B cell (primary cell): ENCODE measurements at regions not wholly inside any gene's neighbourhood (a gene's known extent, or its start where the extent isn't known, plus 50 kb on each side); places are given as distances from the start of the nearest gene placed in this dataset.

Experiments used
- ATAC-seq: fragments of 200-7000 bp; cut with Tn5 transposase; one replicate; pipeline ENCODE4 v1.10.0; 2021; ENCODE audit warnings: low read depth, mild to moderate bottlenecking, moderate number of reproducible peaks, moderate library complexity
- CTCF ChIA-PET: fragments of 350-600 bp; sonication (Branson Sonifier 250); formaldehyde crosslinking; loops from one replicate; lab custom pipeline; 2021; ENCODE audit warnings: antibody characterized with exemption, inconsistent platforms; lab: Charles Lee
- POLR2A ChIA-PET: fragments of 350-600 bp; sonication (Branson Sonifier 250); formaldehyde crosslinking; loops from one replicate; lab custom pipeline; 2021; ENCODE audit warnings: antibody characterized with exemption; lab: Charles Lee
- DNase-seq: peaks from one replicate; pipeline ENCODE4 v3.0.0; 2013
- H2AFZ ChIP-seq: 2 replicates; pipeline ENCODE4 v1.6.1; 2012; ENCODE audit warnings: mild to moderate bottlenecking, low read depth, low read length; ENCODE audit not compliant: insufficient read depth, poor library complexity, severe bottlenecking
- H3K27ac ChIP-seq, 2 donors: 1 replicate in 1 of 2; 2 replicates in 1 of 2; pipeline ENCODE4 v1.5.1; 2012 to 2013; ENCODE audit warnings: low read length in 2 of 2, mild to moderate bottlenecking in 2 of 2, moderate library complexity in 1 of 2
- H3K27me3 ChIP-seq, 4 experiments: fragments of 200-600 bp in 1 of 4; sonication (generic) in 1 of 4; replicated peaks in 1 of 4; 1 replicate in 2 of 4; 2 replicates in 2 of 4; pipeline versions ENCODE4 v1.6.1 to v1.7.0; 2013 to 2016; ENCODE audit warnings: low read length in 3 of 4, mild to moderate bottlenecking in 2 of 4, mixed read lengths in 1 of 4, moderate library complexity in 1 of 4; ENCODE audit not compliant: insufficient read depth in 4 of 4, control insufficient read depth in 3 of 4; ENCODE audit errors: control extremely low read depth in 1 of 4
- H3K36me3 ChIP-seq, 2 experiments: replicated peaks in 1 of 2; 1 replicate in 1 of 2; 2 replicates in 1 of 2; pipeline versions ENCODE4 v1.6.1 to v1.7.1; 2013; ENCODE audit warnings: low read length in 1 of 2; ENCODE audit not compliant: insufficient read depth in 2 of 2, control insufficient read depth in 1 of 2; ENCODE audit errors: control extremely low read depth in 1 of 2, extremely low read depth in 1 of 2
- H3K4me1 ChIP-seq, 2 donors: fragments of 200-600 bp in 1 of 2; sonication (generic) in 1 of 2; 1 replicate in 1 of 2; 2 replicates in 1 of 2; pipeline versions ENCODE4 v1.5.1 to v1.6.1; 2013 to 2017; ENCODE audit warnings: low read length in 2 of 2; ENCODE audit not compliant: control insufficient read depth in 2 of 2, insufficient read depth in 2 of 2
- H3K4me2 ChIP-seq: replicated peaks from 2 replicates; pipeline ENCODE3; 2012; ENCODE audit warnings: mild to moderate bottlenecking, low read depth, low read length; ENCODE audit not compliant: poor library complexity, severe bottlenecking
- H3K4me3 ChIP-seq, 5 experiments: fragments of 200-600 bp in 1 of 5; sonication (generic) in 1 of 5; 1 replicate in 3 of 5; 2 replicates in 2 of 5; pipeline versions ENCODE4 v1.5.1 to v1.7.0; 2011 to 2016; ENCODE audit warnings: low read length in 4 of 5, mild to moderate bottlenecking in 4 of 5, low read depth in 2 of 5, control low read depth in 1 of 5, moderate library complexity in 1 of 5; ENCODE audit not compliant: insufficient read depth in 1 of 5; ENCODE audit errors: control extremely low read depth in 1 of 5, extremely low read depth in 1 of 5
- H3K79me2 ChIP-seq: fragments of 200-600 bp; sonication (generic); one replicate; pipeline ENCODE4 v1.6.0; 2016; ENCODE audit warnings: low read length; ENCODE audit not compliant: control insufficient read depth, insufficient read depth
- H3K9ac ChIP-seq: fragments of 200-600 bp; sonication (generic); 2 replicates; pipeline ENCODE4 v1.6.1; 2017; ENCODE audit warnings: mild to moderate bottlenecking, low read length, moderate library complexity
- H3K9me3 ChIP-seq, 3 donors: one replicate each; pipeline versions ENCODE4 v1.6.1 to v1.7.1; 2013; ENCODE audit warnings: low read length in 2 of 3; ENCODE audit not compliant: control insufficient read depth in 2 of 3, insufficient read depth in 1 of 3; ENCODE audit errors: control extremely low read depth in 1 of 3
- H4K20me1 ChIP-seq: 2 replicates; pipeline ENCODE4 v1.6.0; 2012; ENCODE audit warnings: mild to moderate bottlenecking, low read length; ENCODE audit not compliant: insufficient read depth, control insufficient read depth, poor library complexity, severe bottlenecking
- H3K27ac Mint-ChIP-seq: one replicate; pipeline ENCODE4 v1.8.0; 2021; ENCODE audit warnings: mixed read lengths
- H3K27me3 Mint-ChIP-seq: one replicate; pipeline ENCODE4 v1.8.0; 2021; ENCODE audit warnings: mixed read lengths
- H3K4me1 Mint-ChIP-seq: one replicate; pipeline ENCODE4 v1.8.0; 2021; ENCODE audit warnings: mixed read lengths
- H3K4me3 Mint-ChIP-seq: one replicate; pipeline ENCODE4 v1.8.0; 2021; ENCODE audit warnings: mixed read lengths
- H3K9me3 Mint-ChIP-seq: one replicate; pipeline ENCODE4 v1.8.0; 2022; ENCODE audit warnings: mixed read lengths; ENCODE audit not compliant: insufficient read depth
- EZH2 ChIP-seq: IDR thresholded peaks from 2 replicates; pipeline ENCODE4 v1.6.1; 2012; ENCODE audit warnings: borderline replicate concordance, low read depth, mild to moderate bottlenecking, moderate library complexity, low read length; ENCODE audit not compliant: insufficient read depth, poor library complexity, severe bottlenecking
- WGBS: methylation state at CpG from one replicate; pipeline ENCODE4 v1.1.5; 2013; ENCODE audit warnings: missing lambda C conversion rate; ENCODE audit not compliant: insufficient coverage; 5-methylcytosine and 5-hydroxymethylcytosine counted together
- intact Hi-C: fragments of 100-400 bp; cut with micrococcal nuclease; formaldehyde crosslinking; loops from one replicate; pipeline ENCODE4 v1.10.0; 2022
- TF ChIP-seq, protein P1 (sequence below): fragments of 200-600 bp; IDR thresholded peaks from one replicate; pipeline ENCODE4 v1.8.0; 2022; ENCODE audit warnings: antibody characterized with exemption, mild to moderate bottlenecking

DNA sequence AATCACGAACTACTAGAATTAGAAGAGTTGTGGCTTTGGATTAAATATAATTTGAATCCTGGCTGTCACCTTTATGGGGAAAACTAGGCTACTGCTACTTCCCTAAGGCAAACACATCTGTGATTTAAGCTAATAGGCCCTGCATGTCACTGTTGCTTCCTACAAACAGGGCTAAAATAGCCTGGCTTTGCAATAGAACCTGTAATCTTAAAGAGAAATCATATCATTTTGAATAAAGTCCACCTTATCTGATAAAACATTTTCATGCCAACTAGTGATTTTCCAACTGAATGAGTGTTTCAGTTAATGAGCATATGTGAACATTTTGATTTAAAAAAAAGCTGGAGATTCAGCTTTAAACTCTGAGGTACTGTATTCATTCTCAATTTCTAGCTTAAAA lies 208.0 kb downstream of the GPR37 start:
- no peaks in the 10 kb centered on the region for H3K9me3 ChIP-seq
- Mint-ChIP-seq H3K27ac (no peak overlapping the region), H3K9me3 (no peaks in the 10 kb centered on the region), H3K4me1 (no peaks in the 10 kb centered on the region), H3K27me3 (no peaks in the 10 kb centered on the region), H3K4me3 (no peak overlapping the region)
- TF ChIP-seq EZH2 = no peak
- no peak overlapping the region for H3K9ac ChIP-seq
- no peaks in the 10 kb centered on the region for H3K4me1 ChIP-seq
- H3K79me2 ChIP-seq = no peaks in the 10 kb centered on the region
- H3K27ac ChIP-seq = no peak overlapping the region
- ChIA-PET POLR2A (no interaction called here), CTCF (no interaction called here)
- H2AFZ ChIP-seq = no peak overlapping the region
- intact Hi-C loops = no loop called here
- ATAC-seq (no peak), DNase-seq (no peak)
- no peaks in the 10 kb centered on the region for H4K20me1 ChIP-seq
- H3K36me3 ChIP-seq = no peaks in the 10 kb centered on the region
- no peak overlapping the region for H3K4me3 ChIP-seq
- H3K27me3 ChIP-seq = no peaks in the 10 kb centered on the region
- WGBS = no CpG with 5 or more reads among the region's 1 CpG
- no peak overlapping the region for H3K4me2 ChIP-seq

DNA sequence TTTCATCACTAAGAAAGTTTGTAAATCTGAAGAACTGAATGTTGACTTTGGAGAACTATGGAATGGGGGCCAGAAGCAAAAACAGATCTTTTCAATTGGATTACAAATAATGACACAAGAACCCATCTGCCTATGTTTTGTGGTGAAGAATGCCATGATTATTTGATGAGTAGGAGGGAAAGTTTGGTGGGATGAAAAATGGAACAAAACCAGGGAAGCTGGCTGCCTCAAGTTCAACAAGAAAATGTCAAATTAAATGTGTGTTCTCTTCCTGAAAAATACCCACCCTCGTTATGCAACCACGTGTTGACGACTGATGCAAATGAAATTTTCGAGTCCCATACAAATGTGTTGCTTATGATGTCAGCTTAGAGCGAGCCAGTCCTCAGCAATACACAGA lies 208.5 kb downstream of the GPR37 start:
- no peaks in the 10 kb centered on the region for H3K9me3 ChIP-seq
- no peak overlapping the region for H3K9ac ChIP-seq
- POLR2A ChIA-PET = no interaction called here
- H3K36me3 ChIP-seq = no peaks in the 10 kb centered on the region
- Mint-ChIP-seq H3K4me3 (no peak overlapping the region), H3K27me3 (no peaks in the 10 kb centered on the region), H3K27ac (no peak overlapping the region), H3K4me1 (no peaks in the 10 kb centered on the region), H3K9me3 (no peaks in the 10 kb centered on the region)
- H3K4me3 ChIP-seq = no peak overlapping the region
- no peak overlapping the region for H2AFZ ChIP-seq
- no peak for ATAC-seq
- H4K20me1 ChIP-seq = no peaks in the 10 kb centered on the region
- H3K79me2 ChIP-seq = no peaks in the 10 kb centered on the region
- H3K4me1 ChIP-seq = no peaks in the 10 kb centered on the region
- intact Hi-C loops = no loop called here
- WGBS = no CpG with 5 or more reads among the region's 5 CpGs
- H3K27ac ChIP-seq = no peak overlapping the region
- TF ChIP-seq, protein P1, sequence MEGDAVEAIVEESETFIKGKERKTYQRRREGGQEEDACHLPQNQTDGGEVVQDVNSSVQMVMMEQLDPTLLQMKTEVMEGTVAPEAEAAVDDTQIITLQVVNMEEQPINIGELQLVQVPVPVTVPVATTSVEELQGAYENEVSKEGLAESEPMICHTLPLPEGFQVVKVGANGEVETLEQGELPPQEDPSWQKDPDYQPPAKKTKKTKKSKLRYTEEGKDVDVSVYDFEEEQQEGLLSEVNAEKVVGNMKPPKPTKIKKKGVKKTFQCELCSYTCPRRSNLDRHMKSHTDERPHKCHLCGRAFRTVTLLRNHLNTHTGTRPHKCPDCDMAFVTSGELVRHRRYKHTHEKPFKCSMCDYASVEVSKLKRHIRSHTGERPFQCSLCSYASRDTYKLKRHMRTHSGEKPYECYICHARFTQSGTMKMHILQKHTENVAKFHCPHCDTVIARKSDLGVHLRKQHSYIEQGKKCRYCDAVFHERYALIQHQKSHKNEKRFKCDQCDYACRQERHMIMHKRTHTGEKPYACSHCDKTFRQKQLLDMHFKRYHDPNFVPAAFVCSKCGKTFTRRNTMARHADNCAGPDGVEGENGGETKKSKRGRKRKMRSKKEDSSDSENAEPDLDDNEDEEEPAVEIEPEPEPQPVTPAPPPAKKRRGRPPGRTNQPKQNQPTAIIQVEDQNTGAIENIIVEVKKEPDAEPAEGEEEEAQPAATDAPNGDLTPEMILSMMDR = no peak
- no peak for TF ChIP-seq EZH2
- no peak for DNase-seq
- H3K27me3 ChIP-seq = no peaks in the 10 kb centered on the region
- H3K4me2 ChIP-seq = no peak overlapping the region
- CTCF ChIA-PET = no interaction called here
